ENCODE measurements at regions not wholly inside any gene's neighbourhood (a gene's known extent, or its start where the extent isn't known, plus 50 kb on each side); places are given as distances from the start of the nearest gene placed in this dataset.
"Not testable (repeated sequence)": the region's sequence is repeated elsewhere in the genome, so short reads cannot be mapped to it uniquely, and the experiment has no call there.

- peaks cover 13% of the 10 kb centered on the region for H3K27me3 Mint-ChIP-seq (ENCODE audit: insufficient read depth, low read depth)
- Histone ChIP-seq H3F3A (ENCODE audit: low read depth) (peaks cover 40% of the 10 kb centered on the region), H3K4me3 (no peak overlapping the region), H3K27me3 (no peaks in the 10 kb centered on the region), H3K27ac (no peak overlapping the region), H2AFZ (replicated peaks) (no peak overlapping the region), H4K20me1 (ENCODE audit: low read depth) (no peaks in the 10 kb centered on the region), H3K4me1 (peaks cover 32% of the 10 kb centered on the region), H3K9ac (no peak overlapping the region), H3K9me3 (ENCODE audit: low read depth) (no peaks in the 10 kb centered on the region), H3K79me2 (ENCODE audit: low read depth) (no peaks in the 10 kb centered on the region), H3K36me3 (no peaks in the 10 kb centered on the region), H3K4me2 (no peak overlapping the region)
- H3K36me3 Mint-ChIP-seq = no peaks in the 10 kb centered on the region
- peaks cover 30% of the 10 kb centered on the region for H3K4me1 Mint-ChIP-seq
- no peaks in the 10 kb centered on the region for H3K9me3 Mint-ChIP-seq
- no peak overlapping the region for H3K27ac Mint-ChIP-seq
- no peak for DNase-seq (ENCODE audit: low spot score)
- no peak for TF ChIP-seq CTCF (IDR thresholded peaks at IDR 0.05)
- TF ChIP-seq EZH2phosphoT487 (IDR thresholded peaks at IDR 0.05) = no peak
- no peak for TF ChIP-seq EZH2 (IDR thresholded peaks at IDR 0.05)
- no peak overlapping the region for H3K4me3 Mint-ChIP-seq
Observed at GRCh38 chr1:112815376-112815775, 100.2 kb upstream of the PPM1J start.

- not testable (repeated sequence) for H3K79me2 ChIP-seq (ENCODE audit: low read depth); DNase-seq (ENCODE audit: low spot score); H4K20me1 ChIP-seq (ENCODE audit: low read depth); H3K36me3 ChIP-seq; H3K27me3 ChIP-seq; H3K9ac ChIP-seq; H2AFZ ChIP-seq (replicated peaks); H3K27me3 Mint-ChIP-seq (ENCODE audit: insufficient read depth, low read depth); H3K27ac Mint-ChIP-seq; H3K9me3 Mint-ChIP-seq; H3K9me3 ChIP-seq (ENCODE audit: low read depth); H3K36me3 Mint-ChIP-seq; H3K4me3 Mint-ChIP-seq; H3K4me3 ChIP-seq; H3K4me2 ChIP-seq; H3K27ac ChIP-seq
- Histone ChIP-seq H3F3A (ENCODE audit: low read depth) (peaks cover 40% of the 10 kb centered on the region), H3K4me1 (peaks cover 30% of the 10 kb centered on the region)
- H3K4me1 Mint-ChIP-seq = peaks cover 31% of the 10 kb centered on the region
Observed at GRCh38 chr1:112814645-112815044, 99.5 kb upstream of the PPM1J start.

- no peak for TF ChIP-seq EZH2phosphoT487 (IDR thresholded peaks at IDR 0.05)
- peak; percentile 95 for TF ChIP-seq CTCF (IDR thresholded peaks at IDR 0.05)
- peaks cover 11% of the 10 kb centered on the region for H3K27me3 Mint-ChIP-seq (ENCODE audit: insufficient read depth, low read depth)
- H3K9me3 ChIP-seq (ENCODE audit: low read depth) = no peaks in the 10 kb centered on the region
- H3K4me3 ChIP-seq = no peak overlapping the region
- peaks cover 39% of the 10 kb centered on the region for H3K4me1 ChIP-seq
- no peak overlapping the region for H3K27ac Mint-ChIP-seq
- H3K4me1 Mint-ChIP-seq = peaks cover 45% of the 10 kb centered on the region
- H3K9me3 Mint-ChIP-seq = no peaks in the 10 kb centered on the region
- peaks cover 30% of the 10 kb centered on the region for H3F3A ChIP-seq (ENCODE audit: low read depth)
- no peak overlapping the region for H3K9ac ChIP-seq
- H3K36me3 Mint-ChIP-seq = no peaks in the 10 kb centered on the region
- no peak overlapping the region for H2AFZ ChIP-seq (replicated peaks)
- no peaks in the 10 kb centered on the region for H3K36me3 ChIP-seq
- DNase-seq (ENCODE audit: low spot score) = peak; percentile 81
- H3K79me2 ChIP-seq (ENCODE audit: low read depth) = no peaks in the 10 kb centered on the region
- no peak overlapping the region for H3K4me3 Mint-ChIP-seq
- H3K27ac ChIP-seq = no peak overlapping the region
- no peaks in the 10 kb centered on the region for H4K20me1 ChIP-seq (ENCODE audit: low read depth)
- H3K4me2 ChIP-seq = peak overlapping the region; percentile 27
- no peaks in the 10 kb centered on the region for H3K27me3 ChIP-seq
Observed at GRCh38 chr1:112808861-112809684, 93.9 kb upstream of the PPM1J start.

GRCh38 chr1:112807999-112808398 is 92.9 kb upstream of the PPM1J start:
- no peak overlapping the region for H3K27ac Mint-ChIP-seq
- peaks cover 10% of the 10 kb centered on the region for H3K27me3 Mint-ChIP-seq (ENCODE audit: insufficient read depth, low read depth)
- peaks cover 45% of the 10 kb centered on the region for H3K4me1 Mint-ChIP-seq
- H3K4me1 ChIP-seq = peaks cover 32% of the 10 kb centered on the region
- H3K4me2 ChIP-seq = no peak overlapping the region
- no peak overlapping the region for H2AFZ ChIP-seq (replicated peaks)
- H3K27me3 ChIP-seq = no peaks in the 10 kb centered on the region
- no peaks in the 10 kb centered on the region for H3K9me3 ChIP-seq (ENCODE audit: low read depth)
- H3F3A ChIP-seq (ENCODE audit: low read depth) = peaks cover 26% of the 10 kb centered on the region
- H3K36me3 Mint-ChIP-seq = no peaks in the 10 kb centered on the region
- H3K4me3 ChIP-seq = no peak overlapping the region
- no peak overlapping the region for H3K9ac ChIP-seq
- H4K20me1 ChIP-seq (ENCODE audit: low read depth) = no peaks in the 10 kb centered on the region
- no peaks in the 10 kb centered on the region for H3K79me2 ChIP-seq (ENCODE audit: low read depth)
- H3K4me3 Mint-ChIP-seq = no peak overlapping the region
- no peak overlapping the region for H3K27ac ChIP-seq
- H3K36me3 ChIP-seq = no peaks in the 10 kb centered on the region
- TF ChIP-seq EZH2phosphoT487 (IDR thresholded peaks at IDR 0.05) (no peak), CTCF (IDR thresholded peaks at IDR 0.05) (no peak), EZH2 (IDR thresholded peaks at IDR 0.05) (no peak)
- no peak for DNase-seq (ENCODE audit: low spot score)
- H3K9me3 Mint-ChIP-seq = no peaks in the 10 kb centered on the region
